ENCODE measurements at regions not wholly inside any gene's neighbourhood (a gene's known extent, or its start where the extent isn't known, plus 50 kb on each side); places are given as distances from the start of the nearest gene placed in this dataset.

DNA sequence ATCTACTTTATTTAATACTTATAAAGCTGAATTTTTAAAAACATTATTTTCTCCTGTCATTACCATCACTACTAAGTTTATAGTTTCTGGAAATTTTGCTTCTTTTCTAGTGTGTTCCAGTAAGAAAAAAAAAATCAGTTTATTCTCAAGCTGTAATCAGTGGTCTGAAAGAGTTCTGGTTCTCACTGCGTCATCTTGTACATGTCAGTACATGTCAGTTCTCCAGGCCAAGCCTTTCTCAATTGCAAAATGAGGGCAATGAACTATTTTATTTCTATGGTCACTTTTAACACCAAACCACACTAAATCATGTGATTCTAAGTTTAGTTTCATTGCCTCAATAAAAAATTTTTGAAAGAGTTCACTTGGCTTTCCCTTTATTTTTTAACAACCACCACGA, 468.9 kb upstream of the LRFN5 start:
- H3K27me3 ChIP-seq (ENCODE audit: low read length): no peaks in the 10 kb centered on the region
- no peak overlapping the region for H2AFZ ChIP-seq (ENCODE audit: low read depth, low read length, severe bottlenecking)
- no peaks in the 10 kb centered on the region for H4K20me1 ChIP-seq (ENCODE audit: low read depth, low read length)
- no peaks in the 10 kb centered on the region for H3K36me3 ChIP-seq (ENCODE audit: low read length)
- no peaks in the 10 kb centered on the region for H3K9me2 ChIP-seq (replicated peaks; ENCODE audit: insufficient read depth, low read length)
- H3K9me3 ChIP-seq (ENCODE audit: insufficient read depth, low read length): no peaks in the 10 kb centered on the region
- no peaks in the 10 kb centered on the region for H3K79me2 ChIP-seq (ENCODE audit: insufficient read depth, low read length)
- TF ChIP-seq EZH2phosphoT487 (conservative IDR thresholded peaks at IDR 0.05; ENCODE audit: low read length): no peak
- TF ChIP-seq, protein P1, sequence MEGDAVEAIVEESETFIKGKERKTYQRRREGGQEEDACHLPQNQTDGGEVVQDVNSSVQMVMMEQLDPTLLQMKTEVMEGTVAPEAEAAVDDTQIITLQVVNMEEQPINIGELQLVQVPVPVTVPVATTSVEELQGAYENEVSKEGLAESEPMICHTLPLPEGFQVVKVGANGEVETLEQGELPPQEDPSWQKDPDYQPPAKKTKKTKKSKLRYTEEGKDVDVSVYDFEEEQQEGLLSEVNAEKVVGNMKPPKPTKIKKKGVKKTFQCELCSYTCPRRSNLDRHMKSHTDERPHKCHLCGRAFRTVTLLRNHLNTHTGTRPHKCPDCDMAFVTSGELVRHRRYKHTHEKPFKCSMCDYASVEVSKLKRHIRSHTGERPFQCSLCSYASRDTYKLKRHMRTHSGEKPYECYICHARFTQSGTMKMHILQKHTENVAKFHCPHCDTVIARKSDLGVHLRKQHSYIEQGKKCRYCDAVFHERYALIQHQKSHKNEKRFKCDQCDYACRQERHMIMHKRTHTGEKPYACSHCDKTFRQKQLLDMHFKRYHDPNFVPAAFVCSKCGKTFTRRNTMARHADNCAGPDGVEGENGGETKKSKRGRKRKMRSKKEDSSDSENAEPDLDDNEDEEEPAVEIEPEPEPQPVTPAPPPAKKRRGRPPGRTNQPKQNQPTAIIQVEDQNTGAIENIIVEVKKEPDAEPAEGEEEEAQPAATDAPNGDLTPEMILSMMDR (IDR thresholded peaks at IDR 0.05; ENCODE audit: insufficient read depth, low read length, poor library complexity, severe bottlenecking): no peak
- H3F3A ChIP-seq (ENCODE audit: insufficient read depth): no peaks in the 10 kb centered on the region
- H3K9ac ChIP-seq (ENCODE audit: low read length): no peak overlapping the region
- H3K4me3 ChIP-seq (ENCODE audit: insufficient read depth, low read length, poor library complexity, severe bottlenecking): no peak overlapping the region
- H3K4me2 ChIP-seq (ENCODE audit: low read depth, low read length, poor library complexity, severe bottlenecking): no peak overlapping the region
- H3K27ac ChIP-seq (ENCODE audit: low read depth, low read length): no peak overlapping the region

- Histone ChIP-seq H3K27ac (ENCODE audit: low read depth, low read length) (no peak overlapping the region), H4K20me1 (ENCODE audit: low read depth, low read length) (no peaks in the 10 kb centered on the region), H3K4me2 (ENCODE audit: low read depth, low read length, poor library complexity, severe bottlenecking) (no peak overlapping the region), H3K9ac (ENCODE audit: low read length) (no peak overlapping the region), H3F3A (ENCODE audit: insufficient read depth) (no peaks in the 10 kb centered on the region), H3K9me2 (replicated peaks; ENCODE audit: insufficient read depth, low read length) (no peaks in the 10 kb centered on the region), H3K79me2 (ENCODE audit: insufficient read depth, low read length) (no peaks in the 10 kb centered on the region), H2AFZ (ENCODE audit: low read depth, low read length, severe bottlenecking) (peak overlapping the region; percentile 41), H3K36me3 (ENCODE audit: low read length) (no peaks in the 10 kb centered on the region), H3K4me3 (ENCODE audit: insufficient read depth, low read length, poor library complexity, severe bottlenecking) (no peak overlapping the region), H3K27me3 (ENCODE audit: low read length) (no peaks in the 10 kb centered on the region), H3K9me3 (ENCODE audit: insufficient read depth, low read length) (no peaks in the 10 kb centered on the region)
- TF ChIP-seq, protein P1 (IDR thresholded peaks at IDR 0.05; ENCODE audit: insufficient read depth, low read length, poor library complexity, severe bottlenecking): no peak
- TF ChIP-seq EZH2phosphoT487 (conservative IDR thresholded peaks at IDR 0.05; ENCODE audit: low read length): no peak
Measured at GRCh38 chr14:41130274-41130673, 476.4 kb upstream of the LRFN5 start.

GRCh38 chr14:41120402-41120801, 486.3 kb upstream of the LRFN5 start:
- Histone ChIP-seq H3K27me3 (ENCODE audit: low read length) (no peaks in the 10 kb centered on the region), H3K79me2 (ENCODE audit: insufficient read depth, low read length) (no peaks in the 10 kb centered on the region), H2AFZ (ENCODE audit: low read depth, low read length, severe bottlenecking) (no peak overlapping the region), H3K9me3 (ENCODE audit: insufficient read depth, low read length) (no peaks in the 10 kb centered on the region), H3K4me2 (ENCODE audit: low read depth, low read length, poor library complexity, severe bottlenecking) (no peak overlapping the region), H3K9me2 (replicated peaks; ENCODE audit: insufficient read depth, low read length) (no peaks in the 10 kb centered on the region), H4K20me1 (ENCODE audit: low read depth, low read length) (no peaks in the 10 kb centered on the region), H3F3A (ENCODE audit: insufficient read depth) (no peaks in the 10 kb centered on the region), H3K36me3 (ENCODE audit: low read length) (no peaks in the 10 kb centered on the region), H3K9ac (ENCODE audit: low read length) (no peak overlapping the region), H3K27ac (ENCODE audit: low read depth, low read length) (no peak overlapping the region), H3K4me3 (ENCODE audit: insufficient read depth, low read length, poor library complexity, severe bottlenecking) (no peak overlapping the region)
- TF ChIP-seq EZH2phosphoT487 (conservative IDR thresholded peaks at IDR 0.05; ENCODE audit: low read length): no peak
- TF ChIP-seq, protein P1 (IDR thresholded peaks at IDR 0.05; ENCODE audit: insufficient read depth, low read length, poor library complexity, severe bottlenecking): no peak
